WTC11 (cell line): ENCODE measurements at regions not wholly inside any gene's neighbourhood (a gene's known extent, or its start where the extent isn't known, plus 50 kb on each side); places are given as distances from the start of the nearest gene placed in this dataset.

Source experiments
- ATAC-seq: fragments of 200-7000 bp; cut with Tn5 transposase; 2 replicates; pipeline ENCODE4 v1.10.0; 2021; ENCODE audit warnings: mild to moderate bottlenecking, moderate library complexity
- CTCF ChIA-PET: fragments of 300-600 bp; sonication (Branson Sonifier 250); formaldehyde crosslinking; loops from one replicate; lab custom pipeline; 2021; ENCODE audit warnings: antibody characterized with exemption; lab: Charles Lee
- POLR2A ChIA-PET: fragments of 350-600 bp; sonication (Branson Sonifier 250); formaldehyde crosslinking; loops from one replicate; lab custom pipeline; 2021; ENCODE audit warnings: antibody characterized with exemption; lab: Charles Lee
- DNase-seq: peaks from one replicate; pipeline ENCODE4 v3.0.0; 2021; ENCODE audit warnings: low spot score
- H3K27ac Mint-ChIP-seq: 2 replicates; pipeline ENCODE4 v1.8.0; 2021; ENCODE audit warnings: mixed read lengths
- H3K27me3 Mint-ChIP-seq: 2 replicates; pipeline ENCODE4 v1.8.0; 2021; ENCODE audit warnings: low read depth, mild to moderate bottlenecking, moderate library complexity, mixed read lengths
- H3K36me3 Mint-ChIP-seq: 2 replicates; pipeline ENCODE4 v1.8.0; 2021; ENCODE audit warnings: mixed read lengths
- H3K4me1 Mint-ChIP-seq: 2 replicates; pipeline ENCODE4 v1.8.0; 2022; ENCODE audit warnings: mixed read lengths
- H3K4me3 Mint-ChIP-seq: 2 replicates; pipeline ENCODE4 v1.8.0; 2021; ENCODE audit warnings: mild to moderate bottlenecking, moderate library complexity, mixed read lengths
- H3K9me3 Mint-ChIP-seq: 2 replicates; pipeline ENCODE4 v1.8.0; 2021; ENCODE audit warnings: mixed read lengths
- ATF3 ChIP-seq: sonication (generic); formaldehyde crosslinking; conservative IDR thresholded peaks from 2 replicates; pipeline ENCODE4 v1.8.1; 2022; ENCODE audit warnings: mild to moderate bottlenecking, missing genetic modification reagents
- CBFB ChIP-seq: sonication (generic); formaldehyde crosslinking; IDR thresholded peaks from 2 replicates; pipeline ENCODE4 v1.8.1; 2022; ENCODE audit warnings: mild to moderate bottlenecking, low read depth, missing genetic modification reagents
- EMX1 ChIP-seq: fragments of 250-450 bp; sonication (Bioruptor Pico); IDR thresholded peaks from 2 replicates; pipeline ENCODE4 v1.8.0; 2021; ENCODE audit warnings: mild to moderate bottlenecking
- ETV6 ChIP-seq: sonication (generic); formaldehyde crosslinking; IDR thresholded peaks from 2 replicates; pipeline ENCODE4 v1.8.1; 2022; ENCODE audit warnings: mild to moderate bottlenecking, missing genetic modification reagents
- FOXJ3 ChIP-seq: sonication (generic); formaldehyde crosslinking; IDR thresholded peaks from 2 replicates; pipeline ENCODE4 v1.9.0; 2021; ENCODE audit warnings: missing genetic modification reagents, mild to moderate bottlenecking, borderline replicate concordance
- FOXK1 ChIP-seq: sonication (generic); formaldehyde crosslinking; IDR thresholded peaks from 2 replicates; pipeline ENCODE4 v1.8.0; 2022; ENCODE audit warnings: mild to moderate bottlenecking, moderate library complexity, missing genetic modification reagents
- FOXP1 ChIP-seq: sonication (generic); formaldehyde crosslinking; IDR thresholded peaks from 2 replicates; pipeline ENCODE4 v1.8.0; 2022; ENCODE audit warnings: missing genetic modification reagents, mild to moderate bottlenecking, moderate library complexity, borderline replicate concordance
- FOXP4 ChIP-seq: sonication (generic); formaldehyde crosslinking; IDR thresholded peaks from 2 replicates; pipeline ENCODE4 v1.8.0; 2022; ENCODE audit warnings: mild to moderate bottlenecking, missing genetic modification reagents
- GRHL2 ChIP-seq: fragments of 250-450 bp; sonication (Bioruptor Pico); IDR thresholded peaks from 2 replicates; pipeline ENCODE4 v1.8.0; 2022; ENCODE audit warnings: mild to moderate bottlenecking, moderate library complexity; ENCODE audit not compliant: insufficient replicate concordance, severe bottlenecking
- IRF2 ChIP-seq: sonication (generic); formaldehyde crosslinking; IDR thresholded peaks from 2 replicates; pipeline ENCODE4 v1.8.0; 2022; ENCODE audit warnings: low read depth, missing genetic modification reagents, borderline replicate concordance
- JAZF1 ChIP-seq: fragments of 250-450 bp; sonication (Bioruptor Pico); IDR thresholded peaks from 2 replicates; pipeline ENCODE4 v1.9.0; 2021; ENCODE audit warnings: moderate library complexity, mild to moderate bottlenecking, inconsistent platforms
- MLX ChIP-seq: sonication (generic); formaldehyde crosslinking; IDR thresholded peaks from 2 replicates; pipeline ENCODE4 v1.8.1; 2023; ENCODE audit warnings: mild to moderate bottlenecking, missing genetic modification reagents, moderate library complexity
- MXD4 ChIP-seq: fragments of 250-450 bp; sonication (Bioruptor Pico); IDR thresholded peaks from 2 replicates; pipeline ENCODE4 v1.8.0; 2021; ENCODE audit warnings: mild to moderate bottlenecking, moderate library complexity, borderline replicate concordance
- NFATC4 ChIP-seq: fragments of 250-450 bp; sonication (Bioruptor Pico); IDR thresholded peaks from 2 replicates; pipeline ENCODE4 v1.9.0; 2021; ENCODE audit warnings: mild to moderate bottlenecking
- NFE2L1 ChIP-seq: sonication (generic); formaldehyde crosslinking; IDR thresholded peaks from 2 replicates; pipeline ENCODE4 v1.8.1; 2023; ENCODE audit warnings: missing genetic modification reagents
- NR2C2 ChIP-seq: sonication (generic); formaldehyde crosslinking; IDR thresholded peaks from 2 replicates; pipeline ENCODE4 v1.8.0; 2022; ENCODE audit warnings: mild to moderate bottlenecking, missing genetic modification reagents
- SMAD3 ChIP-seq: sonication (generic); formaldehyde crosslinking; IDR thresholded peaks from 2 replicates; pipeline ENCODE4 v1.8.0; 2022; ENCODE audit warnings: missing genetic modification reagents, mild to moderate bottlenecking, borderline replicate concordance
- SMAD4 ChIP-seq: sonication (generic); formaldehyde crosslinking; IDR thresholded peaks from 2 replicates; pipeline ENCODE4 v1.8.0; 2022; ENCODE audit warnings: mild to moderate bottlenecking, missing genetic modification reagents
- TEAD4 ChIP-seq: sonication (generic); formaldehyde crosslinking; IDR thresholded peaks from 2 replicates; pipeline ENCODE4 v1.8.0; 2022; ENCODE audit warnings: mild to moderate bottlenecking, missing genetic modification reagents
- ZNF121 ChIP-seq: sonication (generic); formaldehyde crosslinking; IDR thresholded peaks from 2 replicates; pipeline ENCODE4 v1.8.0; 2023; ENCODE audit warnings: missing genetic modification reagents
- ZNF219 ChIP-seq: sonication (generic); formaldehyde crosslinking; IDR thresholded peaks from 2 replicates; pipeline ENCODE4 v1.8.0; 2023; ENCODE audit warnings: missing genetic modification reagents, mild to moderate bottlenecking, borderline replicate concordance
- ZNF317 ChIP-seq: sonication (generic); formaldehyde crosslinking; IDR thresholded peaks from 2 replicates; pipeline ENCODE4 v1.8.1; 2023; ENCODE audit warnings: low read depth, mild to moderate bottlenecking, moderate library complexity, missing genetic modification reagents, borderline replicate concordance
- ZNF416 ChIP-seq: fragments of 250-450 bp; sonication (Bioruptor Pico); IDR thresholded peaks from 2 replicates; pipeline ENCODE4 v1.9.0; 2021; ENCODE audit warnings: mild to moderate bottlenecking, inconsistent platforms
- TF ChIP-seq, protein P1 (sequence below): sonication (generic); formaldehyde crosslinking; IDR thresholded peaks from 2 replicates; pipeline ENCODE4 v1.8.1; 2023; ENCODE audit warnings: mild to moderate bottlenecking, missing genetic modification reagents, moderate library complexity
- TF ChIP-seq, protein P2 (sequence below): sonication (generic); formaldehyde crosslinking; IDR thresholded peaks from 2 replicates; pipeline ENCODE4 v1.8.0; 2023; ENCODE audit warnings: mild to moderate bottlenecking, missing genetic modification reagents
- TF ChIP-seq, protein P3 (sequence below): sonication (generic); formaldehyde crosslinking; IDR thresholded peaks from 2 replicates; pipeline ENCODE4 v1.8.0; 2022; ENCODE audit warnings: mild to moderate bottlenecking, missing genetic modification reagents
- TF ChIP-seq, protein P4 (sequence below): sonication (generic); formaldehyde crosslinking; IDR thresholded peaks from 2 replicates; pipeline ENCODE4 v1.8.1; 2022; ENCODE audit warnings: low read depth, mild to moderate bottlenecking, moderate library complexity, missing genetic modification reagents, borderline replicate concordance

DNA sequence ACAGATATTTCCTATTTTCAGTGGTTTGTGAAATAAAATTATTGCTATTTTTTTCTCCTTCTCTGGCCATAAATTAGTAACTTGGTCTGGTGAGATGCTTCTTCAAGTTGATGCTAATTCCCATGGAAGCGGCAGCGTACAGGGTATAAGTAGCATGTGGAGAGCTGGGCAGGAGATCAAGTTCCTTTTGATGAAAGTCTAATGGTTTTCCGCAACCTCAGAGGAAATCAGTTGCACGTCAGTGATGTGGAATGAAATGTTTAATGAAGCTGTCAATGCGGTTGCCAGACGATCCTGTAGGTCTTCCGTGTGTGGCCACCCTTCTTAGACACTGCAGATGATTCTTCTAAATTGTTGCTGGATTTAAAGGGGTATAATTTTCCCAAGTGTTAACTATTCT lies 236.4 kb upstream of the GRM3 start:
- POLR2A ChIA-PET, result no interaction called here
- no peaks in the 10 kb centered on the region for H3K36me3 Mint-ChIP-seq
- no peak overlapping the region for H3K4me3 Mint-ChIP-seq
- no peaks in the 10 kb centered on the region for H3K27me3 Mint-ChIP-seq
- ATAC-seq, result no peak
- no peaks in the 10 kb centered on the region for H3K4me1 Mint-ChIP-seq
- TF ChIP-seq, protein P1, sequence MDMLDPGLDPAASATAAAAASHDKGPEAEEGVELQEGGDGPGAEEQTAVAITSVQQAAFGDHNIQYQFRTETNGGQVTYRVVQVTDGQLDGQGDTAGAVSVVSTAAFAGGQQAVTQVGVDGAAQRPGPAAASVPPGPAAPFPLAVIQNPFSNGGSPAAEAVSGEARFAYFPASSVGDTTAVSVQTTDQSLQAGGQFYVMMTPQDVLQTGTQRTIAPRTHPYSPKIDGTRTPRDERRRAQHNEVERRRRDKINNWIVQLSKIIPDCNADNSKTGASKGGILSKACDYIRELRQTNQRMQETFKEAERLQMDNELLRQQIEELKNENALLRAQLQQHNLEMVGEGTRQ (CRISPR knock-in tag), result no peak
- TF ChIP-seq, protein P2, sequence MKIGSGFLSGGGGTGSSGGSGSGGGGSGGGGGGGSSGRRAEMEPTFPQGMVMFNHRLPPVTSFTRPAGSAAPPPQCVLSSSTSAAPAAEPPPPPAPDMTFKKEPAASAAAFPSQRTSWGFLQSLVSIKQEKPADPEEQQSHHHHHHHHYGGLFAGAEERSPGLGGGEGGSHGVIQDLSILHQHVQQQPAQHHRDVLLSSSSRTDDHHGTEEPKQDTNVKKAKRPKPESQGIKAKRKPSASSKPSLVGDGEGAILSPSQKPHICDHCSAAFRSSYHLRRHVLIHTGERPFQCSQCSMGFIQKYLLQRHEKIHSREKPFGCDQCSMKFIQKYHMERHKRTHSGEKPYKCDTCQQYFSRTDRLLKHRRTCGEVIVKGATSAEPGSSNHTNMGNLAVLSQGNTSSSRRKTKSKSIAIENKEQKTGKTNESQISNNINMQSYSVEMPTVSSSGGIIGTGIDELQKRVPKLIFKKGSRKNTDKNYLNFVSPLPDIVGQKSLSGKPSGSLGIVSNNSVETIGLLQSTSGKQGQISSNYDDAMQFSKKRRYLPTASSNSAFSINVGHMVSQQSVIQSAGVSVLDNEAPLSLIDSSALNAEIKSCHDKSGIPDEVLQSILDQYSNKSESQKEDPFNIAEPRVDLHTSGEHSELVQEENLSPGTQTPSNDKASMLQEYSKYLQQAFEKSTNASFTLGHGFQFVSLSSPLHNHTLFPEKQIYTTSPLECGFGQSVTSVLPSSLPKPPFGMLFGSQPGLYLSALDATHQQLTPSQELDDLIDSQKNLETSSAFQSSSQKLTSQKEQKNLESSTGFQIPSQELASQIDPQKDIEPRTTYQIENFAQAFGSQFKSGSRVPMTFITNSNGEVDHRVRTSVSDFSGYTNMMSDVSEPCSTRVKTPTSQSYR, result no peak
- TF ChIP-seq CBFB (CRISPR knock-in tag) (no peak), SMAD4 (CRISPR knock-in tag) (no peak), MLX (no peak), FOXJ3 (CRISPR knock-in tag) (no peak), FOXP1 (CRISPR knock-in tag) (no peak), JAZF1 (CRISPR knock-in tag) (no peak)
- TF ChIP-seq, protein P3, sequence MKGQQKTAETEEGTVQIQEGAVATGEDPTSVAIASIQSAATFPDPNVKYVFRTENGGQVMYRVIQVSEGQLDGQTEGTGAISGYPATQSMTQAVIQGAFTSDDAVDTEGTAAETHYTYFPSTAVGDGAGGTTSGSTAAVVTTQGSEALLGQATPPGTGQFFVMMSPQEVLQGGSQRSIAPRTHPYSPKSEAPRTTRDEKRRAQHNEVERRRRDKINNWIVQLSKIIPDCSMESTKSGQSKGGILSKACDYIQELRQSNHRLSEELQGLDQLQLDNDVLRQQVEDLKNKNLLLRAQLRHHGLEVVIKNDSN (CRISPR knock-in tag), result no peak
- TF ChIP-seq, all 79 proteins: peak for 0
- CTCF ChIA-PET, result no interaction called here
- no peak overlapping the region for H3K27ac Mint-ChIP-seq
- H3K9me3 Mint-ChIP-seq, result peaks cover 7% of the 10 kb centered on the region; the same call in 1 of the 2 replicates
- no peak for DNase-seq

DNA sequence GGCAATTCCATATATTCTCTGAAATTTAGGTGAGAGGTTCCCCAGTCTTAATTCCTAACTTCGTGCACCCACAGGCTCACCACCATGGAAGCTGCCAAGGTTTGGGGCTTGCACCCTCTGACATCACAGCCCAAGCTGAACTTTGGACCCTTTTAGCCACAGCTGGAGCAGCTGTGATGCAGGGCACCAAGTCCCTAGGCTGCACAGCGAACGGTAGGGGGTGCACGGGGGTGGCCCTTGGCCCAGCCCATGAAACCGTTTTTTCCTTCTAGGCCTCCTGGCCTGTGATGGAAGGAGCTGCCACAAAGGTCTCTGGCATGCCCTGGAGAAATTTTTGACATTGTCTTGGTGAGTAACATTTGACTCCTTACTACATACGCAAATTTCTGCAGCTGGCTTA lies 251.9 kb upstream of the GRM3 start:
- ChIA-PET CTCF (no interaction called here), POLR2A (no interaction called here)
- H3K9me3 Mint-ChIP-seq, result peaks cover 31% of the 10 kb centered on the region
- H3K4me1 Mint-ChIP-seq, result no peaks in the 10 kb centered on the region
- peaks cover 13% of the 10 kb centered on the region for H3K36me3 Mint-ChIP-seq
- H3K27ac Mint-ChIP-seq, result no peak overlapping the region
- H3K27me3 Mint-ChIP-seq, result no peaks in the 10 kb centered on the region
- DNase-seq (no peak), ATAC-seq (no peak)
- no peak overlapping the region for H3K4me3 Mint-ChIP-seq
- TF ChIP-seq ZNF121 (CRISPR knock-in tag), result no peak
- TF ChIP-seq ZNF317 (CRISPR knock-in tag), result no peak
- TF ChIP-seq ZNF416, result no peak
- no peak for TF ChIP-seq MLX
- no peak for TF ChIP-seq ZNF219 (CRISPR knock-in tag)
- no peak for TF ChIP-seq NR2C2 (CRISPR knock-in tag)
- TF ChIP-seq EMX1 (CRISPR knock-in tag), result no peak
- no peak for TF ChIP-seq MXD4 (CRISPR knock-in tag)
- TF ChIP-seq NFE2L1 (CRISPR knock-in tag), result no peak
- no peak for TF ChIP-seq GRHL2 (CRISPR knock-in tag)
- TF ChIP-seq, protein P4, sequence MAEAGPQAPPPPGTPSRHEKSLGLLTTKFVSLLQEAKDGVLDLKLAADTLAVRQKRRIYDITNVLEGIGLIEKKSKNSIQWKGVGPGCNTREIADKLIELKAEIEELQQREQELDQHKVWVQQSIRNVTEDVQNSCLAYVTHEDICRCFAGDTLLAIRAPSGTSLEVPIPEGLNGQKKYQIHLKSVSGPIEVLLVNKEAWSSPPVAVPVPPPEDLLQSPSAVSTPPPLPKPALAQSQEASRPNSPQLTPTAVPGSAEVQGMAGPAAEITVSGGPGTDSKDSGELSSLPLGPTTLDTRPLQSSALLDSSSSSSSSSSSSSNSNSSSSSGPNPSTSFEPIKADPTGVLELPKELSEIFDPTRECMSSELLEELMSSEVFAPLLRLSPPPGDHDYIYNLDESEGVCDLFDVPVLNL (CRISPR knock-in tag), result no peak
- TF ChIP-seq ATF3 (CRISPR knock-in tag), result no peak
- no peak for TF ChIP-seq FOXP4
- TF ChIP-seq FOXK1, result no peak
- no peak for TF ChIP-seq TEAD4 (CRISPR knock-in tag)
- no peak for TF ChIP-seq IRF2 (CRISPR knock-in tag)
- no peak for TF ChIP-seq SMAD3 (CRISPR knock-in tag)
- TF ChIP-seq ETV6, result no peak
- no peak for TF ChIP-seq NFATC4
